ENCODE measurements at regions not wholly inside any gene's neighbourhood (a gene's known extent, or its start where the extent isn't known, plus 50 kb on each side); places are given as distances from the start of the nearest gene placed in this dataset.

DNA sequence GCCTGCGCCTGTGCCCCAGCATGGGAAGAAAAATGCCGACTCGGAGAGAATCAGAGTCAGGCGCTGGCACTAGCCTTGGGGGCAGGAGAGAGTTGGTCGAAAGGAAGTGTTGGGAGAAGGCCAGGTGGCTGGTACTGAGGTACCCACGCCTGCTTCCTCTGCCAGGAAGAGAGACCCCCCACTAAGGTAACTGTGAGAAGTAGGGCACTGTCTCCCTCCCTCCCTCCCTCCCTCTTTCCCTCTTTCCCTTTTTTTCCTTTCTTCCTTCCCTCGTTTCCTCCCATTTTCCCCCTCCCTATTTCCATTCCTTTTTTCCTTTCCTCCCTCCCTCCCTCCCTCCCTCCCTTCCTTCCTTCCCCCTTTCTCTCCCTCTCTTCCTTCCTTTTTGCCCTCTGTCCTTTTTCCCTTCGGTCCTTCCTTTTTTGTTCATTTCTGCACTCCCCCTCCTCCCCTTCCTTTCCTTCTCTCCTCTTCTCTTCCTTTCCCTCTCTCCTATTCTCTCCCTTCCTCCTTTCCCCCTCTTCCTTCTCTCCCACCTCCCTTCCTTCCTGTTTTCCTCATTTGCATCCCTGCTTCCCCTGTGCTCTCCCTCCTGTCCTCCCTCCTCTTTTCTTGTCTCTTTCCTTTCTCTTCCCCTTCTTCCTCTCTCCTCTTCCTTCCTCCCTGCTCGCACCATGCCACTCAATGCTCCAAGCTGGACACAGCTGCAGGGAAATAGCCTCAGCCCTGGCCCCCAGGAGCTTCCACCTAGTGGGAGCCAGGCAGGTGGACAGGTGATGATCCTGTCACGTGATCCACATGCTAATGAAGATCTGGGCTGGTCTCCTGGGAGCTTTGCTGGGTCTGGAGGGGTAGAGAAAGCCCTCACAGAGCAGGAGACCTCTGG lies 148.0 kb downstream of the DHX35 start:
- H3K4me1 ChIP-seq (ENCODE audit: control insufficient read depth, insufficient read depth, low read length), result no peaks in the 10 kb centered on the region
- H3K36me3 ChIP-seq (ENCODE audit: control insufficient read depth in 2 of 2, insufficient read depth in 2 of 2, low read length in 2 of 2), result no peaks in the 10 kb centered on the region
- peaks cover 27 to 30% of the 10 kb centered on the region in 2 donors for H3K27me3 ChIP-seq (ENCODE audit: control insufficient read depth in 1 of 2, insufficient read depth in 2 of 2, low read length in 2 of 2)
- H3K9ac ChIP-seq (ENCODE audit: low read length in 2 of 2), result no peak overlapping the region
- no peak overlapping the region for H3K4me3 ChIP-seq (ENCODE audit: low read length in 2 of 2)
- H3K9me3 ChIP-seq (ENCODE audit: control insufficient read depth in 2 of 2, low read length in 2 of 2), result peaks cover 5 to 6% of the 10 kb centered on the region in 2 donors
- H3K27ac ChIP-seq (ENCODE audit: low read length), result no peak overlapping the region

DNA sequence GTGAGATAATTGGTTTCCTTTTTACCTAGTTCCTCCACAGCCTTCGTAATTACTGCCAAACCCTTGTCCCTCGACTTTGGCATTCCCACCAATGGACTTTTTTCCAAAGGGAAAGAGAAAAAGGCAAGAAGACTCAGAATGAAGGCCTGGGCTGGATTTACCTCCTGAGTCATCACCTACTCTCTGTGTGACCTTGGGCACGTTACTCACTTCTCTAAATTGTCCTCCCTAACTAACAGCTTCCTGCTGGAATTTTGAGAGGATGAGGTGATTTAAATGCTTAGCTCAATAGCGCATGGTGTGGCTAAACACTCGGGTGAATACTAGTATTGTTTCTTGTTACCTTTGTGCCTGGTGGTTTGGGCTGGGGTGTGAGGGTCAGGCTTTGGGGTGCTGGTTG lies 146.6 kb downstream of the DHX35 start:
- H3K9me3 ChIP-seq (ENCODE audit: control insufficient read depth in 2 of 2, low read length in 2 of 2), result peaks cover 6 to 8% of the 10 kb centered on the region in 2 donors
- no peaks in the 10 kb centered on the region for H3K36me3 ChIP-seq (ENCODE audit: control insufficient read depth in 2 of 2, insufficient read depth in 2 of 2, low read length in 2 of 2)
- H3K9ac ChIP-seq (ENCODE audit: low read length in 2 of 2), result no peak overlapping the region
- H3K4me1 ChIP-seq (ENCODE audit: control insufficient read depth, insufficient read depth, low read length), result no peaks in the 10 kb centered on the region
- H3K4me3 ChIP-seq (ENCODE audit: low read length in 2 of 2), result no peak overlapping the region
- H3K27ac ChIP-seq (ENCODE audit: low read length), result no peak overlapping the region
- peaks cover 25 to 28% of the 10 kb centered on the region in 2 donors for H3K27me3 ChIP-seq (ENCODE audit: control insufficient read depth in 1 of 2, insufficient read depth in 2 of 2, low read length in 2 of 2)

DNA sequence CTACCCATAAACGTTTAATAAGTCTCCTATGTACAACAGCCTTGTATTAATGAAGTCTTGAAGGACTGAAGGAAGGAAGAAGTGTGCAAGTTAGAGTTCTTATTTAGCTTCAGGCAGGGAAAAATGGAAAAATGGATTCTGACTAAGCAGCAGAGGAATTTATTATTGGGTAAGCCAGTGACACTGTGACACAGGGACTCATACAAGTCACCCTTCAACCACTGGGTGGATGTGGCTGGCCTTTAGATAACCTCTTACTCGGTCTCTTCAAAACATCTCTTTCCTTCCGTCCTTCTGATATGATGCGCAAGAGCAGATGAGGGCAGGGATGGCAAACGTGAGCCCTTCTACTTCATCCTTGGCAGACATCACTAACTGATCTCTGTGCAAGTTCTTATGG lies 145.6 kb downstream of the DHX35 start:
- H3K9ac ChIP-seq (ENCODE audit: low read length in 2 of 2), result no peak overlapping the region
- H3K27me3 ChIP-seq (ENCODE audit: control insufficient read depth in 1 of 2, insufficient read depth in 2 of 2, low read length in 2 of 2), result peaks cover 25 to 29% of the 10 kb centered on the region in 2 donors
- no peak overlapping the region for H3K27ac ChIP-seq (ENCODE audit: low read length)
- no peak overlapping the region for H3K4me3 ChIP-seq (ENCODE audit: low read length in 2 of 2)
- peaks cover 11 to 14% of the 10 kb centered on the region in 2 donors for H3K9me3 ChIP-seq (ENCODE audit: control insufficient read depth in 2 of 2, low read length in 2 of 2)
- H3K4me1 ChIP-seq (ENCODE audit: control insufficient read depth, insufficient read depth, low read length), result no peaks in the 10 kb centered on the region
- no peaks in the 10 kb centered on the region for H3K36me3 ChIP-seq (ENCODE audit: control insufficient read depth in 2 of 2, insufficient read depth in 2 of 2, low read length in 2 of 2)

DNA sequence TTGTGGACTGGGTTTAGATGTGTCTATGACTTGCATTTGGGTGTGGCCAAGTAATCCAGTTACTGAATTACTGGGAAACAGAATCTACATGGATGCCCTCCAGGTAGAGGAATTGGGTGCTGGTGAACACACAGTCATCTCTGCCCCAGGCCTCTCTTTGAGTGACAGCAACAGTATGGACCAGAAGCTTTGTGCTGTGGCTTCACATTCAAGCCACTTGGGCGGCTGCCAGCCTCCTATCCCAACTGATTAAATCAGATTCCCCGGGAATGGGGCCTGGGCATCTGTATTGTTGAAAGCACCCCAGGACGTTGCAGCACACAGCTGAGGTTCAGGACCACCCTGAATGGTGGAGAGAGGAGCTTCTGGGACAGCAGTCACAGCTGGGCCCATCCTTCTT lies 144.6 kb downstream of the DHX35 start:
- Histone ChIP-seq H3K36me3 (ENCODE audit: control insufficient read depth in 2 of 2, insufficient read depth in 2 of 2, low read length in 2 of 2) (no peaks in the 10 kb centered on the region), H3K27me3 (ENCODE audit: control insufficient read depth in 1 of 2, insufficient read depth in 2 of 2, low read length in 2 of 2) (peaks cover 20 to 33% of the 10 kb centered on the region in 2 donors), H3K27ac (ENCODE audit: low read length) (no peak overlapping the region), H3K9me3 (ENCODE audit: control insufficient read depth in 2 of 2, low read length in 2 of 2) (peaks cover 11 to 14% of the 10 kb centered on the region in 2 donors), H3K4me3 (ENCODE audit: low read length in 2 of 2) (no peak overlapping the region), H3K4me1 (ENCODE audit: control insufficient read depth, insufficient read depth, low read length) (no peaks in the 10 kb centered on the region), H3K9ac (ENCODE audit: low read length in 2 of 2) (no peak overlapping the region)

DNA sequence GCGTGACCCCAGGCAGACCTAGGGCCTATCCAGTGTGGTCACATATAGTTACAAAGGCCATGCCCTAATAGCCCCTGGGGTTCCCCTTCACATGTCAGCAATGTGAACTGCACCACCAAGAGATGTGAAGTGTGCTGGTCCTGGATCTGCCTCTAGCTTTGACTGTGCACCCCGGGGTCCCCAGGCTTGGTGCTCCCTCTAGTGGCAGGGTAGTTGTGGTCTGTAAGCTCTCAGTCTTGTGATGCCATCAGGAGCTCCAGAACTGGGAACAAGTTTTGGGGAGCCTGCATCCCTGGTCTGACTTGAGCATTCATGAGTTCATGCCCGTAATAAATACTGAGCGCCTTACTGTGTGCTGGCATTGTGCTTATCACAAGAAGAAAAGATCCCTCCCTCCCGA lies 143.4 kb downstream of the DHX35 start:
- Histone ChIP-seq H3K4me3 (ENCODE audit: low read length in 2 of 2) (no peak overlapping the region), H3K36me3 (ENCODE audit: control insufficient read depth in 2 of 2, insufficient read depth in 2 of 2, low read length in 2 of 2) (no peaks in the 10 kb centered on the region), H3K9me3 (ENCODE audit: control insufficient read depth in 2 of 2, low read length in 2 of 2) (peaks cover 11 to 14% of the 10 kb centered on the region in 2 donors), H3K4me1 (ENCODE audit: control insufficient read depth, insufficient read depth, low read length) (no peaks in the 10 kb centered on the region), H3K27me3 (ENCODE audit: control insufficient read depth in 1 of 2, insufficient read depth in 2 of 2, low read length in 2 of 2) (peaks cover 19 to 32% of the 10 kb centered on the region in 2 donors), H3K9ac (ENCODE audit: low read length in 2 of 2) (no peak overlapping the region), H3K27ac (ENCODE audit: low read length) (no peak overlapping the region)

DNA sequence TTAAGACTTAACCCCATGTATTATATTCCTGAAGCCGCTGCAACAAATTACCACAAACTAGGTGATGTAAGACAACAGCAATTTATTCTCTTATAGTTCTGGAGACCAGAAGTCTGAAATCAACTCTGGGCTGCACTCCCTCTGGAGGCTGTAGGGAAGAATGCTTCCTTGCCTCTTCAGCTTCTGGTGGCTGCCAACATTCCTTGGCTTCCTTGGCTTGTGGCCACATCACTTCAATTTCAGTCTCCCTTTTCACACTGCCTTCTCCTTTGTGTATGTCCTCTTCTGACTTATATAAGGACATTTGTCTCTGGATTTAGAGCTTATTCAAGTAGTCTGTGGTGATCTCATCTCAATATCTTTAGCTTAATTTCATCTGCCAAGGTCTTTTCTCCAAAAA lies 141.6 kb downstream of the DHX35 start:
- peaks cover 10 to 26% of the 10 kb centered on the region in 2 donors for H3K27me3 ChIP-seq (ENCODE audit: control insufficient read depth in 1 of 2, insufficient read depth in 2 of 2, low read length in 2 of 2)
- H3K4me3 ChIP-seq (ENCODE audit: low read length in 2 of 2), result no peak overlapping the region
- peaks cover 11 to 14% of the 10 kb centered on the region in 2 donors for H3K9me3 ChIP-seq (ENCODE audit: control insufficient read depth in 2 of 2, low read length in 2 of 2)
- H3K4me1 ChIP-seq (ENCODE audit: control insufficient read depth, insufficient read depth, low read length), result no peaks in the 10 kb centered on the region
- H3K9ac ChIP-seq (ENCODE audit: low read length in 2 of 2), result no peak overlapping the region
- no peak overlapping the region for H3K27ac ChIP-seq (ENCODE audit: low read length)
- H3K36me3 ChIP-seq (ENCODE audit: control insufficient read depth in 2 of 2, insufficient read depth in 2 of 2, low read length in 2 of 2), result no peaks in the 10 kb centered on the region

DNA sequence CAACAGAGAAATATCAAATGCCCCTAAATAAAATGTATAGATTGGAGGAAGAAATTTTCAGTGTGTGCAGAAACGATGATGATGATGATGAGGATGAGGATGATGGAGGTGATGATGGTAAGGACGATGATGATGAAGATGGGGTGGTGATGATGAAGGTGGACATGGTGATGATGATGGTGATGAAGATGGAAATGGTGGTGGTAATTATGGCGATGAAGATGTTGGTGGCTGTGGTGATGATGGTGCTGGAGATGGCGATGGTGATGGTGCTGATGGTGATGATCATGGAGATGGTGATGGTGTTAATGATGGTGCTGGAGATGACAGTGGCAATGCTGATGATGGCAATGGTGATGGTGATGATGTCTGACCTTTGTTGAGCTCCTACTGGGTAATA lies 141.2 kb downstream of the DHX35 start:
- Histone ChIP-seq H3K9me3 (ENCODE audit: control insufficient read depth in 2 of 2, low read length in 2 of 2) (peaks cover 11 to 14% of the 10 kb centered on the region in 2 donors), H3K9ac (ENCODE audit: low read length in 2 of 2) (no peak overlapping the region), H3K4me1 (ENCODE audit: control insufficient read depth, insufficient read depth, low read length) (no peaks in the 10 kb centered on the region), H3K4me3 (ENCODE audit: low read length in 2 of 2) (no peak overlapping the region), H3K27ac (ENCODE audit: low read length) (no peak overlapping the region), H3K36me3 (ENCODE audit: control insufficient read depth in 2 of 2, insufficient read depth in 2 of 2, low read length in 2 of 2) (no peaks in the 10 kb centered on the region), H3K27me3 (ENCODE audit: control insufficient read depth in 1 of 2, insufficient read depth in 2 of 2, low read length in 2 of 2) (peaks cover 9 to 25% of the 10 kb centered on the region in 2 donors)

DNA sequence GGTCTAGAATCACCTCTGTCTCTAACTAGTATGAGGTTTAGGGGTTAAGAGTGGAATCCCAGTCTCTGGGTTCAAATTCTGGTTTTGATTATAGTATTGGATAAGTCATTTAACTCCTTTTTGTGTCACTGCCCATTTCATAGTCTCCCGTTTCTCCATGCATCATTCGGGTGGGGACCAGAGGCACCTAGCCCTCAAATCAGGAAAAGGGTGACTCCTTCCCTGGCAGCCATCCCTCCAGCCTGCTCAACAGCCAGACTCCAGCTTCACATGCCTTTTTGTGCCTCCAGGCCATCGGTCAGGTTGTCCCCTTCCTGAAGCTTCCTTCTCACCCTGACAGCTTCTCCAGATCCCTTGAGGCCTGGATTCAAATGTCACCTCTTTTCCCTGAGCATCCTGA lies 139.8 kb downstream of the DHX35 start:
- peaks cover 11 to 14% of the 10 kb centered on the region in 2 donors for H3K9me3 ChIP-seq (ENCODE audit: control insufficient read depth in 2 of 2, low read length in 2 of 2)
- H3K36me3 ChIP-seq (ENCODE audit: control insufficient read depth in 2 of 2, insufficient read depth in 2 of 2, low read length in 2 of 2), result no peaks in the 10 kb centered on the region
- no peaks in the 10 kb centered on the region for H3K4me1 ChIP-seq (ENCODE audit: control insufficient read depth, insufficient read depth, low read length)
- H3K27ac ChIP-seq (ENCODE audit: low read length), result no peak overlapping the region
- no peak overlapping the region for H3K4me3 ChIP-seq (ENCODE audit: low read length in 2 of 2)
- peaks cover 9 to 25% of the 10 kb centered on the region in 2 donors for H3K27me3 ChIP-seq (ENCODE audit: control insufficient read depth in 1 of 2, insufficient read depth in 2 of 2, low read length in 2 of 2)
- no peak overlapping the region for H3K9ac ChIP-seq (ENCODE audit: low read length in 2 of 2)

DNA sequence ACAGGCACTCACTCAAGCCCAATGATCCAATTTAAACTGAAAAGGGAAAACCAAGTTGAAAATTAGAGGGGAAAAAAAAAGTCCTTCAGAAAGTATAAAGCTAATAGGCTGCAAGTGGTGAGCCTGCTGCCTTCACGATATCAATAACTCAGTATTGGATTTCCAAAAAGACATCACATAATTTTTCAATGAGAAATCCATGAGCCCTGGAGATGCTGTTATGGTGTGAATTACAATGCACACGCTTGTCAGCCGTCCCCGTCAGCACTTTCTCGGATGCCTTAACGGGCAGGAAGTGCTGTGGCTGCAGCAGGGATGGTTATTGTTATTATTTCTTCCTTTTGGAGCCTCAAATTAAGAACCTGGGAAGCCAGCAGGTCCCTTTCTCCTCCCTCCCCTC lies 138.5 kb downstream of the DHX35 start:
- H3K9me3 ChIP-seq (ENCODE audit: control insufficient read depth in 2 of 2, low read length in 2 of 2), result peaks cover 6 to 9% of the 10 kb centered on the region in 2 donors
- H3K27me3 ChIP-seq (ENCODE audit: control insufficient read depth in 1 of 2, insufficient read depth in 2 of 2, low read length in 2 of 2), result peaks cover 9 to 17% of the 10 kb centered on the region in 2 donors

DNA sequence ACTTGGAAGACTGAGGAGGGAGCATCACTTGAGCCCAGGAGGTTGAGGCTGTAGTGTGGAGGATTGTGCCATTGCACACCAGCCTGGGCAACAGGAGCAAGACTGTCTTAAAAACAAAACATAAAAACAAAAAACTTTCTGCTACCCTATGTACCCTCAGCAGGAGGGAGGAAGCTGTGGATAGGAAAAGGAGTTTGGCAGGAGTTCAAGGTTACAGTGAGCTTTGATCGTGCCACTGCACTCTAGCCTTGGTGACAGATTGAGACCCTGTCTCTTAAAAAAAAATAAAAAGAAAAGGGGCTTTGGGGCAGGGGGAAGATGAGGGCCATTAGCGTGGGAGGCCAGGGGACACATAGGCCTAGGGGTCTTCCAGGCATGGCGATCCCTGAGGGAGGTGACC lies 135.7 kb downstream of the DHX35 start:
- Histone ChIP-seq H3K4me1 (ENCODE audit: control insufficient read depth, insufficient read depth, low read length) (no peaks in the 10 kb centered on the region), H3K9me3 (ENCODE audit: control insufficient read depth in 2 of 2, low read length in 2 of 2) (no peaks in the 10 kb centered on the region), H3K4me3 (ENCODE audit: low read length in 2 of 2) (no peak overlapping the region), H3K36me3 (ENCODE audit: control insufficient read depth in 2 of 2, insufficient read depth in 2 of 2, low read length in 2 of 2) (no peaks in the 10 kb centered on the region), H3K9ac (ENCODE audit: low read length in 2 of 2) (no peak overlapping the region), H3K27ac (ENCODE audit: low read length) (no peak overlapping the region), H3K27me3 (ENCODE audit: control insufficient read depth in 1 of 2, insufficient read depth in 2 of 2, low read length in 2 of 2) (peaks cover 9 to 13% of the 10 kb centered on the region in 2 donors)

More for the DNA sequence above, 138.5 kb downstream of the DHX35 start:
- Histone ChIP-seq H3K9ac (ENCODE audit: low read length in 2 of 2) (no peak overlapping the region), H3K4me1 (ENCODE audit: control insufficient read depth, insufficient read depth, low read length) (no peaks in the 10 kb centered on the region), H3K36me3 (ENCODE audit: control insufficient read depth in 2 of 2, insufficient read depth in 2 of 2, low read length in 2 of 2) (no peaks in the 10 kb centered on the region), H3K4me3 (ENCODE audit: low read length in 2 of 2) (no peak overlapping the region), H3K27ac (ENCODE audit: low read length) (no peak overlapping the region)

DNA sequence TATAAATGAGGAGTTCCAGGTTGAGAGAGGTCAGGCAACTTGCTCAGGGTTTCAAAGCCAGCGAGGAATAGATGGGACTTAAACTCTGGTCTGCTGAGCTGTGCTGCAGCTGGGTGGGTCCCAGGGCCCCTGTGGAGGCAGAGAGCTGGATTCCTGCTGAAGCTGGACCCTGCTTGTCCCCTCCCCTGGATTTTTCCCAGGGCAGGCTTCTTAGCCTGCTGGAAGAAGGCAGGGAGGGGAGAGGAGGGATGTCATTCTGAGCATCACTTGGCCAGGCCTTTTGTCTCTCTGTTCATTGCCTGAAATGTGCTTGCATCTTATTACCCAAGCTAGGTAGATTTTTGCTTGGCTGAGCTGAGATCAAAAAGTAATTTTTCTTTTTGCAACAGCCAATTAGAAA lies 133.7 kb downstream of the DHX35 start:
- H3K9me3 ChIP-seq (ENCODE audit: control insufficient read depth in 2 of 2, low read length in 2 of 2), result no peaks in the 10 kb centered on the region
- peaks cover 4 to 5% of the 10 kb centered on the region in 2 donors for H3K27me3 ChIP-seq (ENCODE audit: control insufficient read depth in 1 of 2, insufficient read depth in 2 of 2, low read length in 2 of 2)
- no peaks in the 10 kb centered on the region for H3K4me1 ChIP-seq (ENCODE audit: control insufficient read depth, insufficient read depth, low read length)
- no peak overlapping the region for H3K9ac ChIP-seq (ENCODE audit: low read length in 2 of 2)
- no peak overlapping the region for H3K27ac ChIP-seq (ENCODE audit: low read length)
- H3K36me3 ChIP-seq (ENCODE audit: control insufficient read depth in 2 of 2, insufficient read depth in 2 of 2, low read length in 2 of 2), result no peaks in the 10 kb centered on the region
- H3K4me3 ChIP-seq (ENCODE audit: low read length in 2 of 2), result no peak overlapping the region
